Colonic mucosa (tissue), 4 donors: ENCODE measurements at regions not wholly inside any gene's neighbourhood (a gene's known extent, or its start where the extent isn't known, plus 50 kb on each side); places are given as distances from the start of the nearest gene placed in this dataset.

Experiments
- DNase-seq: peaks from one replicate; pipeline ENCODE4 v3.0.0-alpha.2; 2020
- H3K27ac ChIP-seq: fragments of 200-600 bp; one replicate; pipeline ENCODE4 v1.8.0; 2021
- H3K27me3 ChIP-seq: fragments of 200-600 bp; one replicate; pipeline ENCODE4 v1.8.0; 2021
- H3K36me3 ChIP-seq: fragments of 200-600 bp; one replicate; pipeline ENCODE4 v1.8.0; 2021
- H3K4me1 ChIP-seq: fragments of 200-600 bp; one replicate; pipeline ENCODE4 v1.8.0; 2021; ENCODE audit warnings: mild to moderate bottlenecking
- H3K4me3 ChIP-seq: fragments of 200-600 bp; one replicate; pipeline ENCODE4 v1.8.0; 2021
- H3K9ac ChIP-seq, 2 donors: one replicate each; pipeline ENCODE4 v1.7.0; 2013; ENCODE audit warnings: control low read depth in 2 of 2, low read depth in 2 of 2, low read length in 2 of 2
- H3K9me3 ChIP-seq: fragments of 200-600 bp; one replicate; pipeline ENCODE4 v1.8.0; 2021
- CTCF ChIP-seq: fragments of 200-600 bp; IDR thresholded peaks from one replicate; pipeline ENCODE4 v1.8.0; 2022; ENCODE audit warnings: antibody characterized with exemption, mild to moderate bottlenecking
- intact Hi-C: fragments of 100-400 bp; cut with DNase I; formaldehyde crosslinking; loops from one replicate; pipeline ENCODE4 v1.14.1; 2022
- donor health status: healthy.
- donor health status: DM: no; HTN: no; CAD: no.
- donor health status: DM: no; HTN: no; CAD: no.

GRCh38 chr7:15916681-15917380 lies 230.3 kb upstream of the MEOX2 start:
- Histone ChIP-seq H3K27me3 (no peaks in the 10 kb centered on the region), H3K9ac (peak overlapping the region in 1 of 2 donors; percentile 4), H3K36me3 (no peaks in the 10 kb centered on the region), H3K4me3 (no peak overlapping the region), H3K4me1 (no peaks in the 10 kb centered on the region), H3K9me3 (no peaks in the 10 kb centered on the region), H3K27ac (no peak overlapping the region)
- intact Hi-C loops = no loop called here
- DNase-seq = no peak
- no peak for TF ChIP-seq CTCF

GRCh38 chr7:15915686-15916293 lies 229.3 kb upstream of the MEOX2 start:
- no peak for TF ChIP-seq CTCF
- intact Hi-C loops = no loop called here
- H3K27ac ChIP-seq = no peak overlapping the region

GRCh38 chr7:15914611-15915010 lies 228.1 kb upstream of the MEOX2 start:
- intact Hi-C loops = no loop called here
- no peak overlapping the region for H3K4me3 ChIP-seq
- no peak overlapping the region for H3K27ac ChIP-seq
- H3K27me3 ChIP-seq = no peaks in the 10 kb centered on the region
- H3K9me3 ChIP-seq = no peaks in the 10 kb centered on the region
- no peak for DNase-seq
- TF ChIP-seq CTCF = no peak
- no peaks in the 10 kb centered on the region for H3K4me1 ChIP-seq
- no peak overlapping the region for H3K9ac ChIP-seq
- H3K36me3 ChIP-seq = no peaks in the 10 kb centered on the region

More at GRCh38 chr7:15915686-15916293, 229.3 kb upstream of the MEOX2 start:
- H3K9me3 ChIP-seq = no peaks in the 10 kb centered on the region
- no peaks in the 10 kb centered on the region for H3K27me3 ChIP-seq
- DNase-seq = no peak
- no peaks in the 10 kb centered on the region for H3K36me3 ChIP-seq
- no peaks in the 10 kb centered on the region for H3K4me1 ChIP-seq
- no peak overlapping the region for H3K4me3 ChIP-seq
- H3K9ac ChIP-seq = no peak overlapping the region

- no peak for DNase-seq
- no peak for TF ChIP-seq CTCF
- Histone ChIP-seq H3K9ac (no peak overlapping the region), H3K27ac (no peak overlapping the region), H3K27me3 (no peaks in the 10 kb centered on the region), H3K9me3 (no peaks in the 10 kb centered on the region), H3K4me1 (no peaks in the 10 kb centered on the region), H3K36me3 (no peaks in the 10 kb centered on the region), H3K4me3 (no peak overlapping the region)
- intact Hi-C loops = no loop called here
These were observed 220.0 kb upstream of the MEOX2 start for GRCh38 chr7:15906436-15906835.

- intact Hi-C loops = no loop called here
- DNase-seq = no peak
These were observed 219.0 kb upstream of the MEOX2 start for GRCh38 chr7:15905251-15906040.

More at GRCh38 chr7:15905251-15906040, 219.0 kb upstream of the MEOX2 start:
- TF ChIP-seq CTCF = no peak
- no peak overlapping the region for H3K4me3 ChIP-seq
- no peaks in the 10 kb centered on the region for H3K27me3 ChIP-seq
- no peaks in the 10 kb centered on the region for H3K9me3 ChIP-seq
- H3K9ac ChIP-seq = no peak overlapping the region
- H3K4me1 ChIP-seq = no peaks in the 10 kb centered on the region
- no peaks in the 10 kb centered on the region for H3K36me3 ChIP-seq
- H3K27ac ChIP-seq = no peak overlapping the region
